Ecto neural progenitor cell (in vitro differentiated cells): ENCODE measurements at regions not wholly inside any gene's neighbourhood (a gene's known extent, or its start where the extent isn't known, plus 50 kb on each side); places are given as distances from the start of the nearest gene placed in this dataset.

Experiments used
- DNase-seq: peaks from one replicate; pipeline ENCODE4 v3.0.0-alpha.2; 2018; ENCODE audit warnings: low spot score

GRCh38 chr5:56543441-56544388, 271.6 kb upstream of the MAP3K1 start:
- DNase-seq, result no peak

- no peak for DNase-seq
Measured at GRCh38 chr5:56540266-56540665, 275.1 kb upstream of the MAP3K1 start.

GRCh38 chr5:56538580-56538979, 276.8 kb upstream of the MAP3K1 start:
- no peak for DNase-seq

- DNase-seq, result no peak
Measured at GRCh38 chr5:56535347-56535746, 280.0 kb upstream of the MAP3K1 start.

- no peak for DNase-seq
Measured at GRCh38 chr5:56534102-56534829, 281.1 kb upstream of the MAP3K1 start.

- no peak for DNase-seq
Measured at GRCh38 chr5:56532466-56532865, 282.9 kb upstream of the MAP3K1 start.

- DNase-seq, result no peak
Measured at GRCh38 chr5:56530626-56531138, 284.7 kb upstream of the MAP3K1 start.

GRCh38 chr5:56529666-56530430, 285.5 kb upstream of the MAP3K1 start:
- no peak for DNase-seq

- no peak for DNase-seq
Measured at GRCh38 chr5:56527174-56527573, 288.2 kb upstream of the MAP3K1 start.

GRCh38 chr5:56525113-56525512, 290.2 kb upstream of the MAP3K1 start:
- DNase-seq, result no peak

GRCh38 chr5:56523790-56524575, 290.9 kb upstream of the ANKRD55 start:
- no peak for DNase-seq

- no peak for DNase-seq
Measured at GRCh38 chr5:56522960-56523359, 289.8 kb upstream of the ANKRD55 start.

- no peak for DNase-seq
Measured at GRCh38 chr5:56522169-56522568, 289.0 kb upstream of the ANKRD55 start.

GRCh38 chr5:56520986-56521730, 288.0 kb upstream of the ANKRD55 start:
- no peak for DNase-seq

- DNase-seq, result no peak
Measured at GRCh38 chr5:56518820-56519219, 285.7 kb upstream of the ANKRD55 start.

- DNase-seq, result no peak
Measured at GRCh38 chr5:56517011-56517416, 283.9 kb upstream of the ANKRD55 start.

GRCh38 chr5:56516441-56516840, 283.3 kb upstream of the ANKRD55 start:
- DNase-seq, result no peak

- no peak for DNase-seq
Measured at GRCh38 chr5:56516035-56516434, 282.9 kb upstream of the ANKRD55 start.

- DNase-seq, result no peak
Measured at GRCh38 chr5:56515011-56515410, 281.9 kb upstream of the ANKRD55 start.

- no peak for DNase-seq
Measured at GRCh38 chr5:56514245-56514644, 281.1 kb upstream of the ANKRD55 start.

GRCh38 chr5:56513141-56513540, 280.0 kb upstream of the ANKRD55 start:
- no peak for DNase-seq
